ENCODE measurements at regions not wholly inside any gene's neighbourhood (a gene's known extent, or its start where the extent isn't known, plus 50 kb on each side); places are given as distances from the start of the nearest gene placed in this dataset.
A peak's percentile ranks its signal among the peaks of the same experiment; 100 is the strongest.
"Not testable (repeated sequence)": the region's sequence is repeated elsewhere in the genome, so short reads cannot be mapped to it uniquely, and the experiment has no call there.

- ATAC-seq (ENCODE audit: poor library complexity), result no peak
- DNase-seq, result no peak
- intact Hi-C loops (cut with DNase I), result no loop called here
Measured at GRCh38 chr5:74476046-74476818, 164.3 kb downstream of the ENC1 start.

- DNase-seq (no peak), ATAC-seq (ENCODE audit: poor library complexity) (no peak)
- intact Hi-C loops (cut with DNase I), result no loop called here
Measured at GRCh38 chr5:74471875-74472274, 168.7 kb downstream of the ENC1 start.

- intact Hi-C loops (cut with DNase I), result no loop called here
- no peak for ATAC-seq (ENCODE audit: poor library complexity)
- no peak for DNase-seq
Measured at GRCh38 chr5:74469234-74469994, 171.1 kb downstream of the ENC1 start.

- DNase-seq (no peak), ATAC-seq (ENCODE audit: poor library complexity) (no peak)
- intact Hi-C loops (cut with DNase I), result no loop called here
Measured at GRCh38 chr5:74468421-74468820, 172.1 kb downstream of the ENC1 start.

DNA sequence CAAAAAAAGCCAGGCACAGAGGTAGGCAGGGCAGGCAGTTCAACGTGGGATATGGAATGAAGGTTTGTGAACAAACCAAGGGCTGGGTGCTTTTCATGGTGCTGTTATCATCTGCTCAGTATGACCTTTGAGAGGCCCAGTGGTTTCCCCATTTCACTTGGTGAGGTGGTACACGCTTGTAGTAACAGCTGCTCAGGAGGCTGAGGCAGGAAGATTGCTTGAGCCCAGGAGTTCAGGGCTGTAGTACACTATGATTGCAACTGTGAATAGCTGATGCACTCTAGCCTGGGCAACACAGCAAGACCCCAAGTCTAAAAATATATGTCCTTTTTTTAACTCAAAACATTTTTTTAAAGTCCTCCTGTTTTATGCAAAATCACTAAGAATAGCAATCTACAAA lies 174.8 kb downstream of the ENC1 start:
- intact Hi-C loops (cut with DNase I), result no loop called here
- ATAC-seq (ENCODE audit: poor library complexity) (no peak), DNase-seq (no peak)

- peak; percentile 95 for ATAC-seq (ENCODE audit: poor library complexity)
- intact Hi-C loops (cut with DNase I), result no loop called here
- no peak for DNase-seq
Measured at GRCh38 chr5:74464512-74465209, 175.9 kb downstream of the ENC1 start.

DNA sequence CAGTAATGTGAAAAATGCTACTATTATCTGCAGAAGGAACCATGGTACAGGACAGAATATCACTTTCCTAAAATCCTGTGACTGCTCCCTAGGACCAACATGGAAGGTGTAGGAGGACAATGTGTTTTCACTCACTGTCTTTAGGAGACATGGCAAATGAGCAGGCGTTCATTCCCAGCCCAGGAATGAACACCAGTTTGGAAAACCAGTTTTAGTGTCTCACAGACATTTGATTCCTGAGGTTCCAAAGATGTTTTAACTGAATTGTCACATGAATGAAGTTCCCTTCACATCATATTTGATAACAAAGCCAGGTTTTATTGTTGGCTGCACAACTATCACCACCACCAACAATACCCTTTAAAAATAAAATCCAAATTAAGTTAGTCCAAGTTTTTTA lies 178.2 kb downstream of the ENC1 start:
- intact Hi-C loops (cut with DNase I), result no loop called here
- no peak for ATAC-seq (ENCODE audit: poor library complexity)
- DNase-seq, result no peak

- no peak for DNase-seq
- ATAC-seq (ENCODE audit: poor library complexity), result no peak
- intact Hi-C loops (cut with DNase I), result no loop called here
Measured at GRCh38 chr5:74461251-74461650, 179.3 kb downstream of the ENC1 start.

- DNase-seq, result no peak
- intact Hi-C loops (cut with DNase I), result no loop called here
- ATAC-seq (ENCODE audit: poor library complexity), result no peak
Measured at GRCh38 chr5:74460694-74461093, 179.8 kb downstream of the ENC1 start.

GRCh38 chr5:74459984-74460383 lies 180.5 kb downstream of the ENC1 start:
- ATAC-seq (ENCODE audit: poor library complexity) (no peak), DNase-seq (no peak)
- intact Hi-C loops (cut with DNase I), result no loop called here

GRCh38 chr5:74457876-74458275 lies 182.7 kb downstream of the ENC1 start:
- DNase-seq, result no peak
- intact Hi-C loops (cut with DNase I), result no loop called here
- no peak for ATAC-seq (ENCODE audit: poor library complexity)

GRCh38 chr5:74454263-74455030 lies 186.1 kb downstream of the ENC1 start:
- ATAC-seq (ENCODE audit: poor library complexity) (no peak), DNase-seq (no peak)
- intact Hi-C loops (cut with DNase I), result no loop called here

DNA sequence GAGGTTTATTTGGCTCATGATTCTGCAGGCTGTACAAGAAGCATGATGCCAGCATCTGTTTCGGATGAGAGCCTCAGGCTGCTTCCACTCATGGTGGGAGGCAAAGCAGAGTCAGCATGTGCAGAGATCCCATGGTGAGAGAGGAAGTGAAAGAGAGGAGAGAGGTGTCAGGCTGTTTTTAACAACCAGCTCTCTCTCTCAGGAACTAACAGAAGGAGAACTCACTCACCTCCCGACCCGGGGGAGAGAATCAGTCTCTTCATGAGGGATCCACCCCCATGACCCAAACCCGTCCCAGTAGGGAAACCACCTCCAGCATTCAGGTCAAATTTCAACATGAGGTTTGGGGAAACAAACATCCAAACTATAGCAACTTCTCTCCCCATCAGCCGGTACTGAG lies 187.7 kb downstream of the ENC1 start:
- DNase-seq, result no peak
- intact Hi-C loops (cut with DNase I), result no loop called here
- no peak for ATAC-seq (ENCODE audit: poor library complexity)

DNA sequence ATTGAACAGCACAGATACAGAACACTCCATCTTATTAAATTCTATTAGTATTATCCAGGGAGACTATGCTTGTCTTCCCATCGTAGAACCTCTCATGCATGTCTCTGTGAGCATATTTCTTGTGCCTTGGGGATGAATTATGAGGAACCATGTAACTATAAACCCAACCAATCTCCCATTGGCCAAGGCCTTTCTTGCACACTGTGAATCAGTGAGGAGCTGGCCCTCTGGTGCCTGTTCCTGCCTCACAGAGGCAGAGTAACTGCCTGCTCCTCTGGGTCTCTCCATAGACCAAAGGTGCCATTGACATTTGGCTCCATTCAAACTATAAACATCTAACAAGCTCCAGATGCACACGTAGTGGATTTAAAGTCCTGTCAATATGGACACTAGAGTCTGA lies 190.4 kb downstream of the ENC1 start:
- DNase-seq, result no peak
- intact Hi-C loops (cut with DNase I), result no loop called here
- no peak for ATAC-seq (ENCODE audit: poor library complexity)

DNA sequence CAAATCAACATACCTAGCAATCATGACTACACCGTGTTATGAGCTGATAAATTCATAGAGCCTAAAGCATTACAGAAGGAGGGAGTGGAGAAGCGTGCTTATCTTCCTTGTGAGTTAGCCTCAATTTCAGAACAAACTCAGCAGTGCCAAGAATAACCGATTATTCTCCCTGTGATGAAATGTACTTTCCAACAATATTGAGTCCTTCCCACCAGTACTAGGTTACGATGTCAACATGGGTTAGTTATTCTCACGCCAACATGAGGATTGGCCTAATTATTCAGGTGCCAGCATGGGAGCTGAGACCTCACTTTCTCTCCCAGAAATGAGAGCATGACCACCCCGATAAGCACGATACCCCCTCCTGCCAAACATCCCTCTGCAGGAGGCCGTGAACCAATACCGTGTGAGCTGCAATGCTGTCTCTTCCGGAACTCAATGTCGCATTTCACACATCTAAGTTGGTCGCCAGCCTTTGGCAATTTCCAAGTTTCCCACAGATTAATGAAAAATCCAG lies 193.7 kb downstream of the ENC1 start:
- DNase-seq, result peak; percentile 48
- intact Hi-C loops (cut with DNase I), result no loop called here

GRCh38 chr5:74442466-74442865 lies 198.1 kb downstream of the ENC1 start:
- no peak for DNase-seq
- no peak for ATAC-seq (ENCODE audit: poor library complexity)
- intact Hi-C loops (cut with DNase I), result no loop called here

More for the DNA sequence above, 193.7 kb downstream of the ENC1 start:
- ATAC-seq (ENCODE audit: poor library complexity), result peak; percentile 90

- DNase-seq, result no peak
- intact Hi-C loops (cut with DNase I), result no loop called here
- ATAC-seq (ENCODE audit: poor library complexity), result no peak
Measured at GRCh38 chr5:74441616-74442015, 198.9 kb downstream of the ENC1 start.

- intact Hi-C loops (cut with DNase I), result no loop called here
- no peak for DNase-seq
- ATAC-seq (ENCODE audit: poor library complexity), result no peak
Measured at GRCh38 chr5:74440341-74440740, 200.2 kb downstream of the ENC1 start.

DNA sequence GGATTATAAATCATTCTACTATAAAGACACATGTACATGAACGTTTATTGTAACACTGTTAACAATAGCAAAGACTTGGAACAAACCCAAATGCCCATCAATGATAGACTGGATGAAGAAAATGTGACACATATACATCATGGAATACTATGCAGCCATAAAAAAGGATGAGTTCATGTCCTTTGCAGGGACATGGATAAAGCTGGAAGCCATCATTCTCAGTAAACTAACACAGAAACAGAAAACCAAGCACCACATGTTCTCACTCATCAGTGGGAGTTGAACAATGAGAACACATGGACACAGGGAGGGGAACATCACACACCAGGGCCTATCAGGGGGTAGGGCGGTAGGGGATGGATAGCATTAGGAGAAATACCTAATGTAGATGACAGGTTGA lies 202.7 kb downstream of the ENC1 start:
- intact Hi-C loops (cut with DNase I), result not testable (repeated sequence)

More for the DNA sequence above, 202.7 kb downstream of the ENC1 start:
- ATAC-seq (ENCODE audit: poor library complexity); DNase-seq: not testable (repeated sequence)
